ENCODE measurements at regions not wholly inside any gene's neighbourhood (a gene's known extent, or its start where the extent isn't known, plus 50 kb on each side); places are given as distances from the start of the nearest gene placed in this dataset.
"Not testable (repeated sequence)": the region's sequence is repeated elsewhere in the genome, so short reads cannot be mapped to it uniquely, and the experiment has no call there.

- DNase-seq: no peak
These were observed 209.0 kb downstream of the CSNK1G3 start for GRCh38 chr5:123720955-123721354.

DNA sequence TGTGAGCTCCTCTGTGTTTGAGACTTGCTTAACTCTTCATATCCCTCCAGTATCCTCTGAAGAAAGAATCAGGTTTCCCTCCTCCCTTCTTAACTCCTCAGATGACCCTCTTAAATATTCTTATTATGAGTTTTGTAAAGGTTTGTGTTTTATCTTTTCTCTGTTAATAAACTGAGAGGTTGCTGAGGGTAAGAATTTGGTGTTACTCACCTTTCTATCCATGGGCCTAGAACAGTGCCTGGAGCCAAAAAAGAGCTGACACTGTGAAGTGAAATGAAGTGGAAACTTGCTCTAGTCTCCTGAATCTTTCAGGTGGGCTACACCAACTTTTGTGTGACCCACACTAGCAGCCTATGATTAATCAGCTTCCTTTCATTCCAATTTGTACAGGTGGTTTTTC lies 208.4 kb downstream of the CSNK1G3 start:
- no peak for DNase-seq

DNA sequence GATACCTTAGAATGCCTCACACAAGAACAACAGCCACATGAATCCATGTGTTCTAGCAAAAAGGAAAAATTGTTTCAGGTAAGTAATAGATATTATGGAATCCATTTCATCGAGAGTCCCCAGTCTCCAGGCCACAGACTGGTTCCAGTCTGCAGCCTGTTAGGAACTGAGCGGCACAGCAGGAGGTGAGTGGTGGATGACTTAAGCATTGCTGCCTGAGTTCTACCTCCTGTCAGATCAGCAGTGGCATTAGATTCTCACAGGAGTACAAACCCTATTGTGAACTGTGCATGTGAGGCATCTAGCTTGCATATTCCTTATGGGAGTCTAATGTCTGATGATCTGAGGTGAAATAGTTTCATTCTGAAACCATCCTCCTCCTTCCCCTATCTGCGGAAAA lies 207.0 kb downstream of the CSNK1G3 start:
- DNase-seq: no peak

DNA sequence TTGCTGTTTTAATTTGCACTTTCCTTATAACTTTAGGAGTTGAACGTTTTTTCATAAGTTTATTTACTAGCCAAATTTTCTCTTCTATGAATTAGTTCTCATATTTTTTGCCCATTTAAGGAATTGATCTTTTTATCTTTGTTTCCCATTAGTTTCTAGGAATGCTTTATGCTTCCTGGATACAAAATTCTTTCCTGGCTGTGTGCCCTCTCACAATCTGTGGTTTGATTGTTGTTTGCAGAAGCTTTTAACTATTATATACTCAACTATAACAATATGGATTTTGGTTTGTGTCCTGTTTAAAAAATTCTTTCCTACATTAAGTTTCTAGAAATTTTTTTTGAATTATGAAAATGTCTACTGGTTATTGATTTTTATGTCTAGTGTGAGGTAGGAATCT lies 206.3 kb downstream of the CSNK1G3 start:
- no peak for DNase-seq

- DNase-seq: no peak
These were observed 205.2 kb downstream of the CSNK1G3 start for GRCh38 chr5:123717139-123717538.

DNA sequence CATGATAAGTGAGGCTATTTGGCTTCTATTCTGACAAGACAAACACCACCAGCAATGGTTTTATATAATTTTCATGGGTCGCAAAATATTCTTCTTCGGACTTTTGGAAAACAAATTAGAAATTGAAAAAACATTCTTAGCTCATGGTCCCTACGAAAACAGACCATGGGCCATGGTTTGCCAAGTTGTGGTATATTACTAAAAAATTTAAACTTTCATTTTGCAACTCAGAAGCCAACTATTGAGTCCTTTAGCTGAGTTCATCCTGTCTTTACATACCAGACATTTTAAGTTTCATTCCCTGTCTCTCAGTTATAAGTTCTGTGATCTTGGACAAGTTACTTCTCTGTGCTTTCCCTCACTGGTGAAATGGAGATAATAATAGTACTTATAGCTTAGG lies 198.1 kb downstream of the CSNK1G3 start:
- no peak for DNase-seq

GRCh38 chr5:123709422-123709821 lies 197.4 kb downstream of the CSNK1G3 start:
- DNase-seq: no peak

GRCh38 chr5:123708074-123708806 lies 196.3 kb downstream of the CSNK1G3 start:
- no peak for DNase-seq

- no peak for DNase-seq
These were observed 194.6 kb downstream of the CSNK1G3 start for GRCh38 chr5:123706531-123706930.

- no peak for DNase-seq
These were observed 193.8 kb downstream of the CSNK1G3 start for GRCh38 chr5:123705741-123706140.

- DNase-seq: no peak
These were observed 189.7 kb downstream of the CSNK1G3 start for GRCh38 chr5:123701511-123702200.

DNA sequence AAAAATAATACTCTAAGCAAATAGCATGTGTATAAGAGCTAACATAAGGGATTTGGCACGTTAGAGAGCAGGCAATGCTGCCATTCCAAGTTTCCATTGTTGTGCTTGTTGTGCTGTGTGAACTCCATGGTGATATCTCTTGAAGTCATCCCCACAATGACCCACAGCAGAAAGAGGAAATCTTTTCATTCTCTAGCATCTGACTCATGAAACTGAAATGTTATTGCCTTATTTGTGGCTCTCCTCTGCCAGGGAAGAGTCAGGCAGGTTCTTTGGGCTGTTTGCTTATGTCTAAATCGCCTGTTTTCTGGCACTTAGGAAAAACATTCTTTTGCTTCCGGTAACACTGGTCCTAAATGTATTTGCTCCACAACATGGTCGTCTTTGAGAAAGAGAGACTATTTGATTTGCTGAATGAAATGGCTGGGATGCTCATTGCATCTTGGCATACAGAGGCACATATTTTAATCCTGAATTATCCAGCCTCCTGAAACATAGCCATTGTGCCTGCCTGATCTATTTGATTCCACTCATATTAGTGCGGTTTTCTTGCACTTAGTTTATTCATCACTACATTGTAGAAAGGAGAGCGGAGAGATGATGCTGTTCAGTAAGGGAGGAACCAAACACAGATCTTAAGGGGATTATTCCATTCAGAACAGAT lies 188.8 kb downstream of the CSNK1G3 start:
- DNase-seq: no peak

- no peak for DNase-seq
These were observed 187.6 kb downstream of the CSNK1G3 start for GRCh38 chr5:123699571-123699970.

GRCh38 chr5:123698937-123699336 lies 187.0 kb downstream of the CSNK1G3 start:
- not testable (repeated sequence) for DNase-seq

DNA sequence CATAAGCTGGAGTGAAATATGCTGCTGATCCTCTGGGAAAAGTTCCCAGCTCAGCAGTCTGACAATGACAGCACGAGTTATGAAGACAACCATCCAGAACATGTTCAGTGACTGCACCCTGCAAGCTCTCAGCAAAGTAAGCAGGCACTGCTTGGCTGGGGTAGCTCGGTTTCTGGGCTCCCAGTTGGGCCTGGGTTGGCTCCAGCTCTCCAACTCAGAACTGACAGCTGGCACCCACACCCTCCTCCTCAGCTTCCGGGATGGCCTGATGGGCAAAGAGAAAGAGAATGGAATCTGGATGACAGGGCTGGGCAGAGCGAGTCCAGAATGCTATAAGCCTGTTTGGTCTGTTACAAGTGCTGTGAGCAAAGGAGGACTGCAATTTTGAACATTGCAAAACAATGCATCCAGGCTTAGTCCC lies 185.0 kb downstream of the CSNK1G3 start:
- no peak for DNase-seq

- no peak for DNase-seq
These were observed 178.8 kb downstream of the CSNK1G3 start for GRCh38 chr5:123690821-123691220.

- no peak for DNase-seq
These were observed 169.1 kb downstream of the CSNK1G3 start for GRCh38 chr5:123681061-123681460.

DNA sequence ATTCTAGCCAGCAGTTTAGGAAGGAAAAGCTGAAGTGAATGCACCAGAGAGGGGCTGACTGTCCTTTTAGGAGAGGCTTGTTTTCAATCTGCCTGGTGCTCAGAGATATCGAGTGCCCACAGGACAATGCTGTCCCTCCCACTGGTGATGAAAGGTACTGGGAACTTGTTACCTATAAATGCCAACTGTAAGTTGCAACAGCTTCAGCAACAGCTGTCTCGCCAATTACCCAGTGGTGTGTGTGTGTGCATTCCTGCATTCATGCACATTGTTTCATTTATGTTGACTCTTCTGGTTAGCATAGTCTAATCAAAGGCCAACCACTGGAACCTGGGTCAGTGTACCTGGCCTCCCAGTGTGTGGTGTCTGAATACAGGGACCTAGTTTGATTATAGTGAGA lies 161.1 kb downstream of the CSNK1G3 start:
- peak; percentile 19 for DNase-seq

DNA sequence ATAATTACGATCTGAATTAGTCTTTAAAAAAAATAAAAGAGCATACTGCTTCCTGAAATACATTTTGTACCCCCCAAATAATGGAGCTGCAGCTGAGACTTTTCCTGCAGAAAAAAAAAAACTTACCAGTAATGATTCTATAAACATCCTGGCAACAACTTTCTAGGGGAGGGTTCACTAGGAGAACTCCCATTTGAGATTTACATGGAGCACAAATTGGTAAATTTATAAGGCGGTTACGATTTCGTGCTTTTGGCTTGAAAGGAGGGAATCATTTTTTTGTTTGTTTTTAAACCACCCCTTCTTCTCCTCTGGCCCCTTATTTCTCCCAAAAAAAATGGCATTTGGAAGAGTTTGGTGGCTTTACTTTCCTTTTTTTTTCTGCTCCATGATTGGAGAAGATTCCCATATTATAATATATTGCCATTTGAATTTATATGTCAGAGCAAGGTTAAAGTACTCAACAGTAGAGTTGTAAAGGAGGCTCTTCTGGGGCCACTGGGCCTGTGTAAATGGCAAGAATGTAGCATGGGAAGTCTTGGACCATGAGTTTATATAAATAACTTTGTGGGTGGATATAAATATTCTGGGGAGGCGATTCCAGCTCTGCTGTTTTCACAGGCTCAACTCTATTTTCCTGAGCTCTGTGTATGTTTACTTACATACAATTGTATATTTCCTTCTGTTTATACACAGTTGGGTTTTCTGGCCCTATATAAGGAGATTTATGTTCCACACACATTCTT lies 159.9 kb downstream of the CSNK1G3 start:
- no peak for DNase-seq

DNA sequence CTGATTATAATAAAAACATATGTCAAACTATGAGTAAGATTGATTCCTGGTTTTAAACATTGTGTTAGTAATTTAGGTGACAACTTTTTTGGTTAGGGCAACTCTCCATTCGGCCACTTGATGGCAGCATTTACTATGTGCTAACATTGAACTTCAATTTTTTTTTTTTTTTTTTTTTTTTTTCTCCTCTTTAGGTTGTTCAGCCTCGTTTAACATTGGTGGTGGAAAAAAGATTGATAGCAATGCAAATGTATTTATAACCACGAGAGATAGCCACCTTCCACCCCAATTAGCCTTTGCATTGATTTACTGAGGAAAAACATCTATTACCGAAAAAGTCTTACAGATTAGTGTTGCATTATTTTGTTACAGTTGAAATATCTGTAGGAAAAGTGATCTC lies 159.1 kb downstream of the CSNK1G3 start:
- peak; percentile 45 for DNase-seq
